GM12892 (cell line): ENCODE measurements at regions not wholly inside any gene's neighbourhood (a gene's known extent, or its start where the extent isn't known, plus 50 kb on each side); places are given as distances from the start of the nearest gene placed in this dataset.

Experiments used
- POLR2A ChIP-seq: IDR thresholded peaks from 2 replicates; pipeline ENCODE4 v1.6.1; 2011; ENCODE audit warnings: low read depth, low read length, control low read depth
- POLR2AphosphoS5 ChIP-seq: IDR thresholded peaks from 2 replicates; pipeline ENCODE4 v1.6.1; 2011; ENCODE audit warnings: low read depth, low read length, control low read depth

GRCh38 chr2:163252199-163252598 is 413.6 kb upstream of the KCNH7 start:
- no peak for TF ChIP-seq POLR2AphosphoS5
- no peak for TF ChIP-seq POLR2A
